HepG2 (cell line): ENCODE measurements at regions not wholly inside any gene's neighbourhood (a gene's known extent, or its start where the extent isn't known, plus 50 kb on each side); places are given as distances from the start of the nearest gene placed in this dataset.

Experiments
- ATAC-seq: fragments of 200-7000 bp; cut with Tn5 transposase; 3 replicates; pipeline ENCODE4 v1.9.1; 2020; ENCODE audit warnings: mild to moderate bottlenecking, moderate library complexity
- BruUV-seq: library from RNA; stranded (reverse); fragments of 400-500 nt; replicated peaks from 2 replicates; lab custom pipeline; 2021; lab: Mats Ljungman, UMichigan
- CTCF ChIA-PET: fragments of 300-600 bp; formaldehyde crosslinking; extraction: SDS; loops from one replicate; lab custom pipeline; 2021; ENCODE audit warnings: low total read pairs, inconsistent platforms, low intra/inter-chr PET ratio; lab: Yijun Ruan, JAX
- POLR2A ChIA-PET: fragments of 350-600 bp; sonication (Branson Sonifier 250); formaldehyde crosslinking; loops from one replicate; lab custom pipeline; 2020; ENCODE audit warnings: antibody characterized with exemption, inconsistent platforms; lab: Yijun Ruan, JAX
- DNase-seq: peaks from one replicate; pipeline ENCODE4 v3.0.0-alpha.2; 2015; ENCODE audit warnings: low spot score
- FAIRE-seq: peaks from 3 replicates; lab custom pipeline; 2011; peaks lifted over from hg19 to GRCh38; lab: Jason Lieb, UNC
- H2AFZ ChIP-seq: one replicate; pipeline ENCODE4 v1.6.1; 2011; ENCODE audit warnings: low read length, inconsistent platforms
- H3K27ac ChIP-seq: fragments of 300-600 bp; 3 replicates; pipeline ENCODE4 v1.8.0; 2011; ENCODE audit warnings: mixed run types, mild to moderate bottlenecking, mixed read lengths, low read length, inconsistent platforms; ENCODE audit not compliant: insufficient read depth; ENCODE audit errors: extremely low read length
- H3K27me3 ChIP-seq, 2 experiments: fragments of 200-600 bp in 1 of 2; 2 replicates in 1 of 2; 3 replicates in 1 of 2; pipeline versions ENCODE4 v1.6.0 to v1.8.0; 2011; ENCODE audit warnings: low read length in 2 of 2, mild to moderate bottlenecking in 2 of 2, moderate library complexity in 2 of 2, inconsistent platforms in 1 of 2; ENCODE audit not compliant: insufficient read depth in 2 of 2, control insufficient read depth in 1 of 2
- H3K36me3 ChIP-seq, 2 experiments: fragments of 200-600 bp in 1 of 2; replicated peaks in 1 of 2; 2 replicates in 1 of 2; 3 replicates in 1 of 2; pipeline versions ENCODE4 v1.5.1 to v1.8.0; 2011; ENCODE audit warnings: low read length in 2 of 2, inconsistent platforms in 1 of 2; ENCODE audit not compliant: insufficient read depth in 2 of 2, control insufficient read depth in 1 of 2
- H3K4me1 ChIP-seq: 2 replicates; pipeline ENCODE4 v1.5.1; 2012; ENCODE audit warnings: low read length, inconsistent platforms; ENCODE audit not compliant: insufficient read depth
- H3K4me2 ChIP-seq: 2 replicates; pipeline ENCODE4 v1.6.0; 2011; ENCODE audit warnings: low read depth, low read length, inconsistent platforms
- H3K4me3 ChIP-seq, 3 experiments: fragments of 200-600 bp in 1 of 3; sonication (generic), shearing (Covaris generic) in 1 of 3; replicated peaks in 1 of 3; 2 replicates each; pipeline ENCODE4 v1.5.1; 2011 to 2016; ENCODE audit warnings: low read length in 3 of 3, inconsistent platforms in 2 of 3, low read depth in 2 of 3, mild to moderate bottlenecking in 2 of 3, control low read depth in 1 of 3, mixed read lengths in 1 of 3; ENCODE audit not compliant: insufficient read depth in 1 of 3
- H3K79me2 ChIP-seq: one replicate; pipeline ENCODE4 v1.6.1; 2011; ENCODE audit warnings: low read length, inconsistent platforms; ENCODE audit not compliant: insufficient read depth
- H3K9ac ChIP-seq: 2 replicates; pipeline ENCODE4 v1.6.0; 2011; ENCODE audit warnings: mild to moderate bottlenecking, low read depth, low read length, inconsistent platforms; ENCODE audit not compliant: insufficient read depth
- H3K9me3 ChIP-seq: 2 replicates; pipeline ENCODE4 v1.5.1; 2012; ENCODE audit warnings: mild to moderate bottlenecking, low read length
- H4K20me1 ChIP-seq: 2 replicates; pipeline ENCODE4 v1.6.0; 2011; ENCODE audit warnings: inconsistent platforms, mild to moderate bottlenecking, low read length, moderate library complexity; ENCODE audit not compliant: insufficient read depth
- ADNP ChIP-seq: sonication (generic); formaldehyde crosslinking; IDR thresholded peaks from 2 replicates; pipeline ENCODE4 v1.4.0; 2020; ENCODE audit warnings: missing genetic modification reagents
- ARID4A ChIP-seq: sonication (generic); formaldehyde crosslinking; IDR thresholded peaks from 2 replicates; pipeline ENCODE4 v1.5.0; 2020; ENCODE audit warnings: mild to moderate bottlenecking, missing genetic modification reagents, borderline replicate concordance
- FOSL1 ChIP-seq: sonication (generic); formaldehyde crosslinking; IDR thresholded peaks from 2 replicates; pipeline ENCODE4 v1.9.0; 2021; ENCODE audit warnings: missing genetic modification reagents, borderline replicate concordance
- SIX1 ChIP-seq: sonication (generic); formaldehyde crosslinking; IDR thresholded peaks from 2 replicates; pipeline ENCODE4 v1.4.0; 2020; ENCODE audit warnings: missing genetic modification reagents, borderline replicate concordance
- SOX13 ChIP-seq, 3 experiments: fragments of 450-650 bp in 1 of 3; sonication (generic) in 1 of 3; formaldehyde crosslinking in 1 of 3; IDR thresholded peaks in 2 of 3; conservative IDR thresholded peaks in 1 of 3; 2 replicates each; pipeline versions ENCODE4 v1.5.0 to v1.6.1; 2016 to 2020; ENCODE audit warnings: antibody characterized with exemption in 1 of 3, mild to moderate bottlenecking in 1 of 3, missing compliant biosample characterization in 1 of 3, missing genetic modification reagents in 1 of 3, moderate library complexity in 1 of 3
- YEATS2 ChIP-seq: sonication (generic); formaldehyde crosslinking; IDR thresholded peaks from 2 replicates; pipeline ENCODE4 v1.4.0; 2020; ENCODE audit warnings: missing genetic modification reagents, borderline replicate concordance
- ZNF275 ChIP-seq: sonication (generic); formaldehyde crosslinking; IDR thresholded peaks from 2 replicates; pipeline ENCODE4 v1.8.0; 2022; ENCODE audit warnings: missing genetic modification reagents, mild to moderate bottlenecking, inconsistent platforms, borderline replicate concordance
- ZNF761 ChIP-seq: sonication (generic); formaldehyde crosslinking; conservative IDR thresholded peaks from 2 replicates; pipeline ENCODE4 v1.4.0; 2020; ENCODE audit warnings: mild to moderate bottlenecking, missing genetic modification reagents
- WGBS: methylation state at CpG from one replicate; pipeline ENCODE4 v1.1.6; 2017; ENCODE audit warnings: low lambda C conversion rate; 5-methylcytosine and 5-hydroxymethylcytosine counted together
- in situ Hi-C: cut with HindIII; loops from 2 replicates; pipeline ENCODE4 v1.10.0; 2017; ENCODE audit warnings: low pct_unique_long_range_greater_than_20kb; ENCODE audit not compliant: extremely low pct_ligation_motif_present
- intact Hi-C: fragments of 100-400 bp; cut with micrococcal nuclease; formaldehyde crosslinking; loops from one replicate; pipeline ENCODE4 v1.10.0; 2022; ENCODE audit not compliant: unreplicated experiment

GRCh38 chr2:16362611-16363010 is 303.0 kb downstream of the CYRIA start:
- Histone ChIP-seq H2AFZ (no peak overlapping the region), H3K4me3 (no peak overlapping the region), H3K36me3 (no peaks in the 10 kb centered on the region), H3K9me3 (no peaks in the 10 kb centered on the region), H3K79me2 (no peaks in the 10 kb centered on the region), H3K4me2 (no peak overlapping the region), H3K27me3 (no peaks in the 10 kb centered on the region; a peak in 1 of 5 replicates), H3K27ac (no peak overlapping the region), H3K4me1 (no peaks in the 10 kb centered on the region), H3K9ac (no peak overlapping the region), H4K20me1 (no peaks in the 10 kb centered on the region)
- 51% methylated on average over 4 of the region's 4 CpGs for WGBS
- ChIA-PET CTCF (no interaction called here), POLR2A (no interaction called here)
- FAIRE-seq, result no peak
- TF ChIP-seq FOSL1, result no peak
- no peak for TF ChIP-seq ZNF761 (CRISPR knock-in tag)
- no peak for TF ChIP-seq ADNP
- no peak for TF ChIP-seq ZNF275 (CRISPR knock-in tag)
- TF ChIP-seq ARID4A (CRISPR knock-in tag), result no peak
- no peak for TF ChIP-seq SIX1 (CRISPR knock-in tag)
- no peak for TF ChIP-seq YEATS2 (CRISPR knock-in tag)
- TF ChIP-seq SOX13 (IDR thresholded peaks at IDR 0.05), result no peak
- TF ChIP-seq SOX13 (CRISPR knock-in tag; conservative IDR thresholded peaks at IDR 0.05 in 1 of 2, IDR thresholded peaks at IDR 0.05 in 1 of 2), result no peak
- intact Hi-C loops (no loop called here), in situ Hi-C loops (no loop called here)
- BruUV-seq, result no TSS peak
- DNase-seq, result no peak
- ATAC-seq, result no peak
